ENCODE measurements at regions not wholly inside any gene's neighbourhood (a gene's known extent, or its start where the extent isn't known, plus 50 kb on each side); places are given as distances from the start of the nearest gene placed in this dataset.

GRCh38 chr6:145045582-145045981, 689.7 kb downstream of the EPM2A start:
- TF ChIP-seq POLR2A (IDR thresholded peaks at IDR 0.05): no peak
- no peak for TF ChIP-seq CTCF (IDR thresholded peaks at IDR 0.05)
- TF ChIP-seq POLR2AphosphoS5 (IDR thresholded peaks at IDR 0.05): no peak

All from gastroesophageal sphincter (tissue), 3 donors.